HepG2 (cell line): ENCODE measurements at regions not wholly inside any gene's neighbourhood (a gene's known extent, or its start where the extent isn't known, plus 50 kb on each side); places are given as distances from the start of the nearest gene placed in this dataset.

Experiments used
- ATAC-seq: fragments of 200-7000 bp; cut with Tn5 transposase; 3 replicates; pipeline ENCODE4 v1.9.1; 2020; ENCODE audit warnings: mild to moderate bottlenecking, moderate library complexity
- BruUV-seq: library from RNA; stranded (reverse); fragments of 400-500 nt; replicated peaks from 2 replicates; lab custom pipeline; 2021; lab: Mats Ljungman, UMichigan
- CTCF ChIA-PET: fragments of 300-600 bp; formaldehyde crosslinking; extraction: SDS; loops from one replicate; lab custom pipeline; 2021; ENCODE audit warnings: low total read pairs, inconsistent platforms, low intra/inter-chr PET ratio; lab: Yijun Ruan, JAX
- POLR2A ChIA-PET: fragments of 350-600 bp; sonication (Branson Sonifier 250); formaldehyde crosslinking; loops from one replicate; lab custom pipeline; 2020; ENCODE audit warnings: antibody characterized with exemption, inconsistent platforms; lab: Yijun Ruan, JAX
- DNase-seq: peaks from one replicate; pipeline ENCODE4 v3.0.0-alpha.2; 2015; ENCODE audit warnings: low spot score
- FAIRE-seq: peaks from 3 replicates; lab custom pipeline; 2011; peaks lifted over from hg19 to GRCh38; lab: Jason Lieb, UNC
- H2AFZ ChIP-seq: one replicate; pipeline ENCODE4 v1.6.1; 2011; ENCODE audit warnings: low read length, inconsistent platforms
- H3K27ac ChIP-seq: fragments of 300-600 bp; 3 replicates; pipeline ENCODE4 v1.8.0; 2011; ENCODE audit warnings: mixed run types, mild to moderate bottlenecking, mixed read lengths, low read length, inconsistent platforms; ENCODE audit not compliant: insufficient read depth; ENCODE audit errors: extremely low read length
- H3K27me3 ChIP-seq, 2 experiments: fragments of 200-600 bp in 1 of 2; 2 replicates in 1 of 2; 3 replicates in 1 of 2; pipeline versions ENCODE4 v1.6.0 to v1.8.0; 2011; ENCODE audit warnings: low read length in 2 of 2, mild to moderate bottlenecking in 2 of 2, moderate library complexity in 2 of 2, inconsistent platforms in 1 of 2; ENCODE audit not compliant: insufficient read depth in 2 of 2, control insufficient read depth in 1 of 2
- H3K36me3 ChIP-seq, 2 experiments: fragments of 200-600 bp in 1 of 2; replicated peaks in 1 of 2; 2 replicates in 1 of 2; 3 replicates in 1 of 2; pipeline versions ENCODE4 v1.5.1 to v1.8.0; 2011; ENCODE audit warnings: low read length in 2 of 2, inconsistent platforms in 1 of 2; ENCODE audit not compliant: insufficient read depth in 2 of 2, control insufficient read depth in 1 of 2
- H3K4me1 ChIP-seq: 2 replicates; pipeline ENCODE4 v1.5.1; 2012; ENCODE audit warnings: low read length, inconsistent platforms; ENCODE audit not compliant: insufficient read depth
- H3K4me2 ChIP-seq: 2 replicates; pipeline ENCODE4 v1.6.0; 2011; ENCODE audit warnings: low read depth, low read length, inconsistent platforms
- H3K4me3 ChIP-seq, 3 experiments: fragments of 200-600 bp in 1 of 3; sonication (generic), shearing (Covaris generic) in 1 of 3; replicated peaks in 1 of 3; 2 replicates each; pipeline ENCODE4 v1.5.1; 2011 to 2016; ENCODE audit warnings: low read length in 3 of 3, inconsistent platforms in 2 of 3, low read depth in 2 of 3, mild to moderate bottlenecking in 2 of 3, control low read depth in 1 of 3, mixed read lengths in 1 of 3; ENCODE audit not compliant: insufficient read depth in 1 of 3
- H3K79me2 ChIP-seq: one replicate; pipeline ENCODE4 v1.6.1; 2011; ENCODE audit warnings: low read length, inconsistent platforms; ENCODE audit not compliant: insufficient read depth
- H3K9ac ChIP-seq: 2 replicates; pipeline ENCODE4 v1.6.0; 2011; ENCODE audit warnings: mild to moderate bottlenecking, low read depth, low read length, inconsistent platforms; ENCODE audit not compliant: insufficient read depth
- H3K9me3 ChIP-seq: 2 replicates; pipeline ENCODE4 v1.5.1; 2012; ENCODE audit warnings: mild to moderate bottlenecking, low read length
- H4K20me1 ChIP-seq: 2 replicates; pipeline ENCODE4 v1.6.0; 2011; ENCODE audit warnings: inconsistent platforms, mild to moderate bottlenecking, low read length, moderate library complexity; ENCODE audit not compliant: insufficient read depth
- E2F2 ChIP-seq: sonication (generic); formaldehyde crosslinking; IDR thresholded peaks from 2 replicates; pipeline ENCODE4 v1.4.0; 2020; ENCODE audit warnings: missing genetic modification reagents, borderline replicate concordance
- FUBP1 ChIP-seq: sonication (generic); formaldehyde crosslinking; IDR thresholded peaks from 2 replicates; pipeline ENCODE4 v1.5.1; 2020; ENCODE audit warnings: missing genetic modification reagents, mild to moderate bottlenecking, borderline replicate concordance
- NFE2L1 ChIP-seq: sonication (generic); formaldehyde crosslinking; IDR thresholded peaks from 2 replicates; pipeline ENCODE4 v1.4.0; 2020; ENCODE audit warnings: missing genetic modification reagents, mild to moderate bottlenecking, borderline replicate concordance
- REST ChIP-seq, 2 experiments: IDR thresholded peaks; 2 replicates each; pipeline ENCODE4 v1.6.1; 2011 to 2012; ENCODE audit warnings: low read length in 2 of 2, borderline replicate concordance in 1 of 2, low read depth in 1 of 2, mild to moderate bottlenecking in 1 of 2, moderate library complexity in 1 of 2
- WGBS: methylation state at CpG from one replicate; pipeline ENCODE4 v1.1.6; 2017; ENCODE audit warnings: low lambda C conversion rate; 5-methylcytosine and 5-hydroxymethylcytosine counted together
- in situ Hi-C: cut with HindIII; loops from 2 replicates; pipeline ENCODE4 v1.10.0; 2017; ENCODE audit warnings: low pct_unique_long_range_greater_than_20kb; ENCODE audit not compliant: extremely low pct_ligation_motif_present
- intact Hi-C: fragments of 100-400 bp; cut with micrococcal nuclease; formaldehyde crosslinking; loops from one replicate; pipeline ENCODE4 v1.10.0; 2022; ENCODE audit not compliant: unreplicated experiment

GRCh38 chr5:4114452-4114851 is 518.8 kb downstream of the IRX1 start (continued):
- TF ChIP-seq FUBP1: no peak

GRCh38 chr5:4116834-4117233 is 521.2 kb downstream of the IRX1 start:
- intact Hi-C loops: no loop called here
- Histone ChIP-seq H2AFZ (no peak overlapping the region), H3K79me2 (no peaks in the 10 kb centered on the region), H3K27me3 (no peaks in the 10 kb centered on the region), H3K9ac (no peak overlapping the region), H3K4me1 (no peaks in the 10 kb centered on the region), H3K4me3 (no peak overlapping the region), H3K9me3 (peaks cover 40% of the 10 kb centered on the region), H3K27ac (no peak overlapping the region), H3K4me2 (no peak overlapping the region), H4K20me1 (no peaks in the 10 kb centered on the region), H3K36me3 (no peaks in the 10 kb centered on the region)
- no peak for TF ChIP-seq E2F2 (CRISPR knock-in tag)
- TF ChIP-seq NFE2L1: no peak
- TF ChIP-seq REST (IDR thresholded peaks at IDR 0.05; ENCODE audit: borderline replicate concordance in 1 of 2, low read depth in 1 of 2, low read length in 2 of 2): no peak
- ChIA-PET POLR2A (no interaction called here), CTCF (no interaction called here)
- ATAC-seq: no peak
- WGBS: 7% methylated on average over 3 of the region's 3 CpGs
- FAIRE-seq: no peak
- DNase-seq: no peak
- no TSS peak for BruUV-seq
- in situ Hi-C loops: no loop called here
